ENCODE measurements at regions not wholly inside any gene's neighbourhood (a gene's known extent, or its start where the extent isn't known, plus 50 kb on each side); places are given as distances from the start of the nearest gene placed in this dataset.
"Not testable (repeated sequence)": the region's sequence is repeated elsewhere in the genome, so short reads cannot be mapped to it uniquely, and the experiment has no call there.

GRCh38 chr12:83499894-83500293 lies 813.2 kb downstream of the TMTC2 start:
- DNase-seq; H3K27me3 Mint-ChIP-seq; POLR2A ChIA-PET; H3K27ac Mint-ChIP-seq; intact Hi-C loops (cut with micrococcal nuclease); H3K9me3 Mint-ChIP-seq; H3K4me1 Mint-ChIP-seq (ENCODE audit: low read depth); H3K36me3 Mint-ChIP-seq; CTCF ChIA-PET; H3K4me3 Mint-ChIP-seq: not testable (repeated sequence)

GRCh38 chr12:83477696-83478095 lies 791.0 kb downstream of the TMTC2 start:
- POLR2A ChIA-PET, result no interaction called here
- H3K4me3 Mint-ChIP-seq, result no peak overlapping the region

GRCh38 chr12:83476695-83477690 lies 790.3 kb downstream of the TMTC2 start:
- ChIA-PET CTCF (no interaction called here), POLR2A (no interaction called here)
- DNase-seq, result no peak
- intact Hi-C loops (cut with micrococcal nuclease), result no loop called here
- Mint-ChIP-seq H3K27ac (no peak overlapping the region), H3K4me3 (no peak overlapping the region), H3K36me3 (no peaks in the 10 kb centered on the region), H3K27me3 (no peaks in the 10 kb centered on the region), H3K9me3 (no peaks in the 10 kb centered on the region), H3K4me1 (ENCODE audit: low read depth) (no peaks in the 10 kb centered on the region)

More at GRCh38 chr12:83477696-83478095, 791.0 kb downstream of the TMTC2 start:
- Mint-ChIP-seq H3K36me3 (no peaks in the 10 kb centered on the region), H3K27me3 (no peaks in the 10 kb centered on the region), H3K9me3 (no peaks in the 10 kb centered on the region), H3K27ac (no peak overlapping the region), H3K4me1 (ENCODE audit: low read depth) (no peaks in the 10 kb centered on the region)
- intact Hi-C loops (cut with micrococcal nuclease), result no loop called here
- DNase-seq, result no peak
- CTCF ChIA-PET, result no interaction called here

GRCh38 chr12:83476006-83476405 lies 789.3 kb downstream of the TMTC2 start:
- no peaks in the 10 kb centered on the region for H3K36me3 Mint-ChIP-seq
- no peaks in the 10 kb centered on the region for H3K9me3 Mint-ChIP-seq
- CTCF ChIA-PET, result no interaction called here
- H3K4me3 Mint-ChIP-seq, result no peak overlapping the region
- no peaks in the 10 kb centered on the region for H3K4me1 Mint-ChIP-seq (ENCODE audit: low read depth)
- POLR2A ChIA-PET, result no interaction called here
- no peak for DNase-seq
- intact Hi-C loops (cut with micrococcal nuclease), result no loop called here
- H3K27ac Mint-ChIP-seq, result no peak overlapping the region
- no peaks in the 10 kb centered on the region for H3K27me3 Mint-ChIP-seq

- Mint-ChIP-seq H3K9me3 (no peaks in the 10 kb centered on the region), H3K27ac (no peak overlapping the region), H3K36me3 (no peaks in the 10 kb centered on the region), H3K4me3 (no peak overlapping the region), H3K27me3 (no peaks in the 10 kb centered on the region), H3K4me1 (ENCODE audit: low read depth) (no peaks in the 10 kb centered on the region)
- no peak for DNase-seq
- CTCF ChIA-PET, result no interaction called here
- intact Hi-C loops (cut with micrococcal nuclease), result no loop called here
- POLR2A ChIA-PET, result no interaction called here
Measured at GRCh38 chr12:83474369-83474768, 787.7 kb downstream of the TMTC2 start.

- CTCF ChIA-PET, result no interaction called here
- no peaks in the 10 kb centered on the region for H3K36me3 Mint-ChIP-seq
- no peaks in the 10 kb centered on the region for H3K4me1 Mint-ChIP-seq (ENCODE audit: low read depth)
- DNase-seq, result no peak
- POLR2A ChIA-PET, result no interaction called here
- intact Hi-C loops (cut with micrococcal nuclease), result no loop called here
- no peaks in the 10 kb centered on the region for H3K9me3 Mint-ChIP-seq
- no peak overlapping the region for H3K4me3 Mint-ChIP-seq
- no peak overlapping the region for H3K27ac Mint-ChIP-seq
- H3K27me3 Mint-ChIP-seq, result no peaks in the 10 kb centered on the region
Measured at GRCh38 chr12:83473408-83474095, 786.8 kb downstream of the TMTC2 start.

GRCh38 chr12:83472772-83473171 lies 786.1 kb downstream of the TMTC2 start:
- Mint-ChIP-seq H3K27me3 (no peaks in the 10 kb centered on the region), H3K4me3 (no peak overlapping the region), H3K4me1 (ENCODE audit: low read depth) (no peaks in the 10 kb centered on the region), H3K27ac (no peak overlapping the region), H3K36me3 (no peaks in the 10 kb centered on the region), H3K9me3 (no peaks in the 10 kb centered on the region)
- no peak for DNase-seq
- POLR2A ChIA-PET, result no interaction called here
- CTCF ChIA-PET, result no interaction called here
- intact Hi-C loops (cut with micrococcal nuclease), result no loop called here

GRCh38 chr12:83472350-83472749 lies 785.6 kb downstream of the TMTC2 start:
- CTCF ChIA-PET, result no interaction called here
- no peak overlapping the region for H3K4me3 Mint-ChIP-seq
- H3K4me1 Mint-ChIP-seq (ENCODE audit: low read depth), result no peaks in the 10 kb centered on the region
- no peaks in the 10 kb centered on the region for H3K36me3 Mint-ChIP-seq
- DNase-seq, result no peak
- intact Hi-C loops (cut with micrococcal nuclease), result no loop called here
- H3K27me3 Mint-ChIP-seq, result no peaks in the 10 kb centered on the region
- H3K9me3 Mint-ChIP-seq, result no peaks in the 10 kb centered on the region
- POLR2A ChIA-PET, result no interaction called here
- no peak overlapping the region for H3K27ac Mint-ChIP-seq

- Mint-ChIP-seq H3K27ac (no peak overlapping the region), H3K36me3 (no peaks in the 10 kb centered on the region), H3K9me3 (no peaks in the 10 kb centered on the region), H3K4me3 (no peak overlapping the region), H3K4me1 (ENCODE audit: low read depth) (no peaks in the 10 kb centered on the region), H3K27me3 (no peaks in the 10 kb centered on the region)
- intact Hi-C loops (cut with micrococcal nuclease), result no loop called here
- POLR2A ChIA-PET, result no interaction called here
- no peak for DNase-seq
- CTCF ChIA-PET, result no interaction called here
Measured at GRCh38 chr12:83471341-83471740, 784.6 kb downstream of the TMTC2 start.

GRCh38 chr12:83470749-83471148 lies 784.0 kb downstream of the TMTC2 start:
- ChIA-PET POLR2A (no interaction called here), CTCF (no interaction called here)
- Mint-ChIP-seq H3K4me1 (ENCODE audit: low read depth) (no peaks in the 10 kb centered on the region), H3K9me3 (no peaks in the 10 kb centered on the region), H3K4me3 (no peak overlapping the region), H3K27ac (no peak overlapping the region), H3K36me3 (no peaks in the 10 kb centered on the region), H3K27me3 (no peaks in the 10 kb centered on the region)
- intact Hi-C loops (cut with micrococcal nuclease), result no loop called here
- no peak for DNase-seq

- Mint-ChIP-seq H3K27ac (no peak overlapping the region), H3K4me1 (ENCODE audit: low read depth) (no peaks in the 10 kb centered on the region), H3K4me3 (no peak overlapping the region), H3K36me3 (no peaks in the 10 kb centered on the region), H3K27me3 (no peaks in the 10 kb centered on the region), H3K9me3 (no peaks in the 10 kb centered on the region)
- intact Hi-C loops (cut with micrococcal nuclease), result no loop called here
- CTCF ChIA-PET, result interaction anchor here (0.6 kb wide), 1 partner anchor 810 kb away, joined by 4 read pairs; no protein-coding TSS in a partner anchor
- DNase-seq, result no peak
- POLR2A ChIA-PET, result no interaction called here
Measured at GRCh38 chr12:83468988-83469908, 782.5 kb downstream of the TMTC2 start.

GRCh38 chr12:83465632-83466031 lies 778.9 kb downstream of the TMTC2 start:
- POLR2A ChIA-PET, result no interaction called here
- no peak for DNase-seq

More at GRCh38 chr12:83465632-83466031, 778.9 kb downstream of the TMTC2 start:
- CTCF ChIA-PET, result no interaction called here
- Mint-ChIP-seq H3K4me1 (ENCODE audit: low read depth) (no peaks in the 10 kb centered on the region), H3K9me3 (no peaks in the 10 kb centered on the region), H3K4me3 (no peak overlapping the region), H3K36me3 (no peaks in the 10 kb centered on the region), H3K27me3 (no peaks in the 10 kb centered on the region), H3K27ac (no peak overlapping the region)
- intact Hi-C loops (cut with micrococcal nuclease), result no loop called here
